Subcutaneous abdominal adipose tissue (tissue), 5 donors: ENCODE measurements at regions not wholly inside any gene's neighbourhood (a gene's known extent, or its start where the extent isn't known, plus 50 kb on each side); places are given as distances from the start of the nearest gene placed in this dataset.

Experiments
- H3K27ac ChIP-seq: one replicate; pipeline ENCODE4 v1.7.0; 2013; ENCODE audit warnings: low read depth, mild to moderate bottlenecking, inconsistent platforms, low read length, moderate library complexity
- H3K27me3 ChIP-seq, 5 donors: one replicate each; pipeline ENCODE4 v1.7.0; 2013; ENCODE audit warnings: low read length in 5 of 5, inconsistent platforms in 1 of 5; ENCODE audit not compliant: control insufficient read depth in 5 of 5, insufficient read depth in 4 of 5
- H3K36me3 ChIP-seq, 5 donors: one replicate each; pipeline ENCODE4 v1.7.0; 2013; ENCODE audit warnings: low read length in 5 of 5; ENCODE audit not compliant: control insufficient read depth in 5 of 5, insufficient read depth in 5 of 5
- H3K4me1 ChIP-seq, 5 donors: one replicate each; pipeline ENCODE4 v1.7.0; 2013; ENCODE audit warnings: low read length in 5 of 5, mild to moderate bottlenecking in 3 of 5, moderate library complexity in 1 of 5; ENCODE audit not compliant: control insufficient read depth in 5 of 5, insufficient read depth in 5 of 5
- H3K4me3 ChIP-seq, 5 donors: one replicate each; pipeline ENCODE4 v1.7.0; 2013; ENCODE audit warnings: low read length in 5 of 5, low read depth in 1 of 5
- H3K9ac ChIP-seq, 5 donors: one replicate each; pipeline ENCODE4 v1.7.0; 2013; ENCODE audit warnings: low read length in 5 of 5, mild to moderate bottlenecking in 4 of 5, moderate library complexity in 3 of 5
- H3K9me3 ChIP-seq, 5 donors: one replicate each; pipeline ENCODE4 v1.7.0; 2013; ENCODE audit warnings: low read length in 5 of 5; ENCODE audit not compliant: control insufficient read depth in 5 of 5
- donor health status: healthy.
- donor health status: healthy.
- donor health status: healthy.
- donor health status: healthy.
- donor health status: healthy.

- peaks cover 0 to 2% (median 0%) of the 10 kb centered on the region in 5 donors for H3K9me3 ChIP-seq
- no peak overlapping the region for H3K4me3 ChIP-seq
- no peak overlapping the region for H3K9ac ChIP-seq
- no peaks in the 10 kb centered on the region for H3K27me3 ChIP-seq
- H3K36me3 ChIP-seq, result no peaks in the 10 kb centered on the region
- H3K27ac ChIP-seq, result no peak overlapping the region
- peaks cover 0 to 12% (median 4%) of the 10 kb centered on the region in 5 donors for H3K4me1 ChIP-seq
These were observed 49.6 kb upstream of the CCNG1 start for GRCh38 chr5:163387589-163388343.
